GM23338 (cell line): ENCODE measurements at regions not wholly inside any gene's neighbourhood (a gene's known extent, or its start where the extent isn't known, plus 50 kb on each side); places are given as distances from the start of the nearest gene placed in this dataset.
A peak's percentile ranks its signal among the peaks of the same experiment; 100 is the strongest.

Experiments
- ATAC-seq: fragments of 200-7000 bp; cut with Tn5 transposase; 3 replicates; pipeline ENCODE4 v1.9.1; 2020
- DNase-seq: peaks from one replicate; pipeline ENCODE4 v3.0.0-alpha.2; 2015; ENCODE audit warnings: low spot score
- H2AFZ ChIP-seq: fragments of 200-600 bp; sonication (generic); 2 replicates; pipeline ENCODE4 v1.8.0; 2016; ENCODE audit warnings: antibody characterized with exemption, mild to moderate bottlenecking, moderate library complexity
- H3F3A ChIP-seq: fragments of 200-600 bp; sonication (generic); replicated peaks from 2 replicates; pipeline ENCODE4 v1.8.0; 2017; ENCODE audit warnings: antibody characterized with exemption, mixed run types, low read depth
- H3K27ac ChIP-seq: fragments of 200-600 bp; sonication (generic); 2 replicates; pipeline ENCODE4 v1.6.1; 2016; ENCODE audit warnings: low read depth
- H3K27me3 ChIP-seq: fragments of 200-600 bp; sonication (generic); 2 replicates; pipeline ENCODE4 v1.8.0; 2016; ENCODE audit warnings: mild to moderate bottlenecking, mixed run types, moderate library complexity; ENCODE audit not compliant: insufficient read depth
- H3K36me3 ChIP-seq: fragments of 200-600 bp; sonication (generic); 2 replicates; pipeline ENCODE4 v1.8.0; 2016; ENCODE audit warnings: mild to moderate bottlenecking; ENCODE audit not compliant: insufficient read depth
- H3K4me1 ChIP-seq: fragments of 200-600 bp; sonication (generic); 2 replicates; pipeline ENCODE4 v1.8.0; 2016; ENCODE audit warnings: mild to moderate bottlenecking, moderate library complexity; ENCODE audit not compliant: insufficient read depth
- H3K4me2 ChIP-seq: fragments of 200-600 bp; sonication (generic); 2 replicates; pipeline ENCODE4 v1.7.1; 2017; ENCODE audit warnings: mixed run types
- H3K4me3 ChIP-seq: fragments of 200-600 bp; sonication (generic); 2 replicates; pipeline ENCODE4 v1.6.1; 2016; ENCODE audit warnings: mixed run types
- H3K79me2 ChIP-seq: fragments of 200-600 bp; sonication (generic); replicated peaks from 2 replicates; pipeline ENCODE4 v1.8.0; 2017; ENCODE audit warnings: mild to moderate bottlenecking; ENCODE audit not compliant: insufficient read depth
- H3K9me2 ChIP-seq: fragments of 200-600 bp; sonication (generic); 2 replicates; pipeline ENCODE4 v1.8.0; 2017; ENCODE audit not compliant: insufficient read depth
- H4K20me1 ChIP-seq: fragments of 200-600 bp; sonication (generic); replicated peaks from 2 replicates; pipeline ENCODE4 v1.8.0; 2017; ENCODE audit warnings: mild to moderate bottlenecking; ENCODE audit not compliant: insufficient read depth
- H3K27ac Mint-ChIP-seq: 2 replicates; pipeline ENCODE4 v1.8.0; 2020; ENCODE audit warnings: inconsistent platforms, mild to moderate bottlenecking, moderate library complexity, mixed read lengths
- H3K27me3 Mint-ChIP-seq: 3 replicates; pipeline ENCODE4 v1.8.0; 2022; ENCODE audit warnings: low read depth, mild to moderate bottlenecking, moderate library complexity, mixed read lengths, inconsistent platforms; ENCODE audit not compliant: insufficient read depth, poor library complexity
- H3K36me3 Mint-ChIP-seq: 3 replicates; pipeline ENCODE4 v1.8.0; 2021; ENCODE audit warnings: low read depth, mild to moderate bottlenecking, inconsistent platforms, moderate library complexity, mixed read lengths
- H3K4me1 Mint-ChIP-seq: 3 replicates; pipeline ENCODE4 v1.8.0; 2020; ENCODE audit warnings: mild to moderate bottlenecking, inconsistent platforms, mixed read lengths
- H3K4me3 Mint-ChIP-seq: 3 replicates; pipeline ENCODE4 v1.8.0; 2021; ENCODE audit warnings: moderate library complexity, mild to moderate bottlenecking, inconsistent platforms, mixed read lengths
- H3K9me3 Mint-ChIP-seq: 3 replicates; pipeline ENCODE4 v1.8.0; 2020; ENCODE audit warnings: moderate library complexity, mild to moderate bottlenecking, inconsistent platforms, mixed read lengths
- CREB1 ChIP-seq: fragments of 250-450 bp; sonication (Bioruptor Pico); IDR thresholded peaks from 2 replicates; pipeline ENCODE4 v1.5.0; 2020; ENCODE audit warnings: low read depth, mild to moderate bottlenecking, moderate library complexity
- CTCF ChIP-seq, 2 experiments: fragments of 200-600 bp in 1 of 2; sonication (generic) in 1 of 2; conservative IDR thresholded peaks; 2 replicates each; pipeline versions ENCODE4 v1.5.1 to v1.6.1; 2016 to 2017; ENCODE audit warnings: antibody characterized with exemption in 2 of 2, low read depth in 2 of 2, mild to moderate bottlenecking in 2 of 2, moderate library complexity in 1 of 2
- ETS1 ChIP-seq: IDR thresholded peaks from 2 replicates; pipeline ENCODE4 v1.6.1; 2016; ENCODE audit warnings: antibody characterized with exemption
- NANOG ChIP-seq: IDR thresholded peaks from 2 replicates; pipeline ENCODE4 v1.6.1; 2016; ENCODE audit warnings: antibody characterized with exemption, borderline replicate concordance
- REST ChIP-seq: IDR thresholded peaks from one replicate; pipeline ENCODE4 v1.6.1; 2018; ENCODE audit warnings: antibody characterized with exemption; ENCODE audit not compliant: unreplicated experiment
- STAT1 ChIP-seq: IDR thresholded peaks from one replicate; pipeline ENCODE4 v1.6.1; 2016; ENCODE audit warnings: antibody characterized with exemption; ENCODE audit not compliant: unreplicated experiment
- ZNF114 ChIP-seq: fragments of 250-450 bp; sonication (Bioruptor Pico); IDR thresholded peaks from 2 replicates; pipeline ENCODE4 v1.5.0; 2020; ENCODE audit warnings: mild to moderate bottlenecking, moderate library complexity
- ZNF331 ChIP-seq: fragments of 250-450 bp; sonication (Bioruptor Pico); IDR thresholded peaks from 2 replicates; pipeline ENCODE4 v1.5.0; 2020; ENCODE audit warnings: low read depth, mild to moderate bottlenecking, moderate library complexity

- peaks cover 31% of the 10 kb centered on the region for H3K4me1 ChIP-seq
- H3K4me3 Mint-ChIP-seq, result no peak overlapping the region
- H3K27ac ChIP-seq, result peak overlapping the region; percentile 8; the same call in 1 of the 2 replicates
- TF ChIP-seq CREB1 (CRISPR knock-in tag) (no peak), NANOG (no peak; the same call in 1 of the 2 replicates), REST (no peak), STAT1 (no peak), ZNF114 (CRISPR knock-in tag) (no peak), ZNF331 (CRISPR knock-in tag) (no peak), ETS1 (no peak)
- no peak overlapping the region for H3K27ac Mint-ChIP-seq
- 0 out of 2 replicates have a peak, but pooled peaks cover 3% of the 10 kb centered on the region for H3K9me2 ChIP-seq
- H3K36me3 Mint-ChIP-seq, result peaks cover 32% of the 10 kb centered on the region; the same call in 2 of the 3 replicates
- no peak for ATAC-seq
- H3K4me3 ChIP-seq, result no peak overlapping the region
- H3F3A ChIP-seq, result no peaks in the 10 kb centered on the region
- no peaks in the 10 kb centered on the region for H3K27me3 ChIP-seq
- no peak overlapping the region for H2AFZ ChIP-seq
- DNase-seq, result no peak
- H3K4me2 ChIP-seq, result peak overlapping the region; percentile 53
- no peaks in the 10 kb centered on the region for H3K79me2 ChIP-seq
- no peaks in the 10 kb centered on the region for H4K20me1 ChIP-seq
- peaks cover 19% of the 10 kb centered on the region for H3K4me1 Mint-ChIP-seq
- no peaks in the 10 kb centered on the region for H3K27me3 Mint-ChIP-seq
- H3K9me3 Mint-ChIP-seq, result peaks cover 32% of the 10 kb centered on the region
- H3K36me3 ChIP-seq, result peaks cover 9% of the 10 kb centered on the region; the same call in 1 of the 2 replicates
Observed at GRCh38 chr5:152178350-152178699, 226.8 kb downstream of the NMUR2 start.

GRCh38 chr5:152177626-152178349 lies 227.3 kb downstream of the NMUR2 start:
- Histone ChIP-seq H3K79me2 (no peaks in the 10 kb centered on the region), H3K4me2 (peak overlapping the region; percentile 53), H3K36me3 (peaks cover 9% of the 10 kb centered on the region; the same call in 1 of the 2 replicates), H3K9me2 (0 out of 2 replicates have a peak, but pooled peaks cover 3% of the 10 kb centered on the region), H4K20me1 (no peaks in the 10 kb centered on the region), H3K27me3 (no peaks in the 10 kb centered on the region), H3K4me1 (peaks cover 36% of the 10 kb centered on the region), H3K4me3 (no peak overlapping the region), H2AFZ (no peak overlapping the region), H3K27ac (peak overlapping the region; percentile 8; the same call in 1 of the 2 replicates), H3F3A (no peaks in the 10 kb centered on the region)
- H3K9me3 Mint-ChIP-seq, result peaks cover 32% of the 10 kb centered on the region
- ATAC-seq (no peak), DNase-seq (no peak)
- H3K4me1 Mint-ChIP-seq, result peaks cover 23% of the 10 kb centered on the region
- TF ChIP-seq NANOG (peak; percentile 51), CTCF (conservative IDR thresholded peaks at IDR 0.05; ENCODE audit: low read depth in 2 of 2) (no peak)
- no peak overlapping the region for H3K27ac Mint-ChIP-seq
- H3K36me3 Mint-ChIP-seq, result peaks cover 32% of the 10 kb centered on the region; the same call in 2 of the 3 replicates
- no peak overlapping the region for H3K4me3 Mint-ChIP-seq
- H3K27me3 Mint-ChIP-seq, result no peaks in the 10 kb centered on the region
